A549 (cell line): ENCODE measurements at regions not wholly inside any gene's neighbourhood (a gene's known extent, or its start where the extent isn't known, plus 50 kb on each side); places are given as distances from the start of the nearest gene placed in this dataset.

Experiments
- ATAC-seq, 2 experiments: fragments of 200-7000 bp in 1 of 2; fragments of >200 bp in 1 of 2; cut with Nextera tagmentation in 1 of 2; cut with Tn5 transposase in 1 of 2; 3 replicates each; pipeline versions ENCODE4 v1.8.0 to v1.9.1; 2018 to 2020; ENCODE audit warnings: mild to moderate bottlenecking in 1 of 2, moderate library complexity in 1 of 2
- CTCF ChIA-PET: fragments of 300-600 bp; sonication (Branson Sonifier 250); formaldehyde crosslinking; extraction: SDS; loops from one replicate; lab custom pipeline; 2021; ENCODE audit warnings: antibody characterized with exemption, inconsistent platforms; lab: Yijun Ruan, JAX
- POLR2A ChIA-PET: fragments of 350-600 bp; formaldehyde crosslinking; extraction: SDS; loops from one replicate; lab custom pipeline; 2021; ENCODE audit warnings: antibody characterized with exemption, inconsistent platforms; lab: Yijun Ruan, JAX
- DNase-seq, 2 experiments: peaks; one replicate each; pipeline versions ENCODE4 v3.0.0 to v3.0.0-alpha.2; 2011 to 2016; ENCODE audit warnings: low read depth in 1 of 2, low spot score in 1 of 2
- FAIRE-seq: peaks from 2 replicates; lab custom pipeline; 2011; peaks lifted over from hg19 to GRCh38; lab: Jason Lieb, UNC
- H3K27ac ChIP-seq, 2 experiments: fragments of >200 bp; sonication (Bioruptor Twin); formaldehyde crosslinking; 3 replicates each; pipeline ENCODE4 v1.5.1; 2016 to 2017
- H3K4me1 ChIP-seq: fragments of >200 bp; sonication (Bioruptor Twin); formaldehyde crosslinking; 3 replicates; pipeline ENCODE4 v1.6.1; 2016
- H3K4me2 ChIP-seq: fragments of >200 bp; sonication (Bioruptor Twin); formaldehyde crosslinking; 3 replicates; pipeline ENCODE4 v1.6.1; 2016
- H3K4me3 ChIP-seq: fragments of >200 bp; sonication (Bioruptor Twin); formaldehyde crosslinking; 3 replicates; pipeline ENCODE4 v1.5.1; 2016
- H3K9me3 ChIP-seq: fragments of >200 bp; sonication (Bioruptor Twin); formaldehyde crosslinking; 3 replicates; pipeline ENCODE4 v1.6.1; 2016
- ATOH8 ChIP-seq: fragments of 250-450 bp; sonication (Bioruptor Pico); IDR thresholded peaks from 2 replicates; pipeline ENCODE4 v1.5.0; 2020; ENCODE audit warnings: low read depth, mild to moderate bottlenecking, moderate library complexity
- CBX2 ChIP-seq: fragments of 200-600 bp; sonication (generic); IDR thresholded peaks from 2 replicates; pipeline ENCODE4 v1.6.1; 2016; ENCODE audit warnings: low read depth, mild to moderate bottlenecking, borderline replicate concordance
- CBX8 ChIP-seq: fragments of 200-600 bp; sonication (generic); IDR thresholded peaks from 2 replicates; pipeline ENCODE4 v1.6.1; 2016
- CHD2 ChIP-seq: fragments of 150-350 bp; IDR thresholded peaks from 2 replicates; pipeline ENCODE4 v1.6.1; 2014; ENCODE audit warnings: low read length; ENCODE audit not compliant: partially characterized antibody
- CHD4 ChIP-seq: fragments of 200-600 bp; sonication (generic); IDR thresholded peaks from 2 replicates; pipeline ENCODE4 v1.6.1; 2016; ENCODE audit warnings: antibody characterized with exemption, mild to moderate bottlenecking, borderline replicate concordance
- EHF ChIP-seq: fragments of 250-450 bp; sonication (Bioruptor Pico); IDR thresholded peaks from 2 replicates; pipeline ENCODE4 v1.5.0; 2020; ENCODE audit warnings: mild to moderate bottlenecking
- FOSB ChIP-seq: fragments of 250-450 bp; sonication (Bioruptor Pico); IDR thresholded peaks from 2 replicates; pipeline ENCODE4 v1.5.0; 2020; ENCODE audit warnings: mild to moderate bottlenecking, moderate library complexity
- FOSL2 ChIP-seq, 2 experiments: fragments of 450-650 bp in 1 of 2; fragments of >200 bp in 1 of 2; sonication (Bioruptor Twin) in 1 of 2; formaldehyde crosslinking; IDR thresholded peaks; 2 replicates each; pipeline versions ENCODE4 v1.5.0 to v1.6.1; 2016 to 2020; ENCODE audit warnings: mild to moderate bottlenecking in 1 of 2, moderate library complexity in 1 of 2
- GATA3 ChIP-seq: IDR thresholded peaks from 2 replicates; pipeline ENCODE4 v1.6.1; 2012; ENCODE audit warnings: borderline replicate concordance
- HES2 ChIP-seq: fragments of >200 bp; sonication (Bioruptor Twin); formaldehyde crosslinking; IDR thresholded peaks from 2 replicates; pipeline ENCODE4 v1.6.1; 2016
- HOXB5 ChIP-seq: fragments of 250-450 bp; sonication (Bioruptor Pico); IDR thresholded peaks from 2 replicates; pipeline ENCODE4 v1.5.0; 2020; ENCODE audit warnings: mild to moderate bottlenecking, moderate library complexity
- JUNB ChIP-seq: fragments of >200 bp; sonication (Bioruptor Twin); formaldehyde crosslinking; IDR thresholded peaks from 2 replicates; pipeline ENCODE4 v1.6.1; 2016
- KDM5A ChIP-seq: fragments of 200-600 bp; sonication (generic); IDR thresholded peaks from 2 replicates; pipeline ENCODE4 v1.6.1; 2016; ENCODE audit warnings: antibody characterized with exemption, mild to moderate bottlenecking
- MAX ChIP-seq: IDR thresholded peaks from 2 replicates; pipeline ENCODE4 v1.6.1; 2012
- NR3C1 ChIP-seq: fragments of >200 bp; sonication (Bioruptor Twin); formaldehyde crosslinking; IDR thresholded peaks from 3 replicates; pipeline ENCODE4 v1.6.1; 2017
- RAD21 ChIP-seq, 2 experiments: fragments of >200 bp in 1 of 2; sonication (Bioruptor Twin) in 1 of 2; formaldehyde crosslinking in 1 of 2; IDR thresholded peaks in 1 of 2; conservative IDR thresholded peaks in 1 of 2; 2 replicates in 1 of 2; 3 replicates in 1 of 2; pipeline ENCODE4 v1.6.1; 2012 to 2018; ENCODE audit warnings: inconsistent platforms in 1 of 2
- RARB ChIP-seq: fragments of 250-450 bp; sonication (Bioruptor Pico); IDR thresholded peaks from 2 replicates; pipeline ENCODE4 v1.8.0; 2021; ENCODE audit warnings: mild to moderate bottlenecking, moderate library complexity
- REST ChIP-seq: fragments of 200-600 bp; sonication (generic); IDR thresholded peaks from 2 replicates; pipeline ENCODE4 v1.6.1; 2016; ENCODE audit warnings: antibody characterized with exemption, mild to moderate bottlenecking, moderate library complexity
- RFX5 ChIP-seq: fragments of 450-650 bp; IDR thresholded peaks from 2 replicates; pipeline ENCODE4 v1.7.1; 2014; ENCODE audit warnings: antibody characterized with exemption, mild to moderate bottlenecking, moderate library complexity
- SMC3 ChIP-seq: fragments of >200 bp; sonication (Bioruptor Twin); formaldehyde crosslinking; IDR thresholded peaks from 3 replicates; pipeline ENCODE4 v1.6.1; 2018; ENCODE audit warnings: inconsistent platforms
- SREBF2 ChIP-seq: fragments of 450-650 bp; IDR thresholded peaks from 2 replicates; pipeline ENCODE4 v1.6.1; 2014; ENCODE audit warnings: mild to moderate bottlenecking, moderate library complexity
- TFCP2L1 ChIP-seq: fragments of 250-450 bp; sonication (Bioruptor Pico); IDR thresholded peaks from 2 replicates; pipeline ENCODE4 v1.5.0; 2021; ENCODE audit warnings: mild to moderate bottlenecking
- TP53 ChIP-seq: fragments of 250-450 bp; sonication (Bioruptor Pico); IDR thresholded peaks from 2 replicates; pipeline ENCODE4 v1.5.0; 2021; ENCODE audit warnings: mild to moderate bottlenecking, moderate library complexity
- ZFP36 ChIP-seq: fragments of 450-650 bp; IDR thresholded peaks from 2 replicates; pipeline ENCODE4 v1.6.1; 2014; ENCODE audit warnings: borderline replicate concordance; ENCODE audit not compliant: partially characterized antibody
- ZSCAN20 ChIP-seq: fragments of 250-450 bp; sonication (Bioruptor Pico); IDR thresholded peaks from 2 replicates; pipeline ENCODE4 v1.8.0; 2022; ENCODE audit warnings: mild to moderate bottlenecking, moderate library complexity
- whole genome bisulfite sequencing: methylation state at CpG from one replicate; pipeline ENCODE4 v1.1.6; 2017; ENCODE audit errors: missing lambda C conversion rate; 5-methylcytosine and 5-hydroxymethylcytosine counted together

GRCh38 chr5:106940301-106940846 is 730.4 kb downstream of the EFNA5 start:
- CTCF ChIA-PET, result no interaction called here
- Histone ChIP-seq H3K27ac (peak overlapping the region; percentile 51 to 66; a peak in 5 of 6 replicates), H3K4me3 (no peak overlapping the region), H3K4me1 (peaks cover 17% of the 10 kb centered on the region), H3K4me2 (peak overlapping the region; percentile 54), H3K9me3 (no peaks in the 10 kb centered on the region)
- FAIRE-seq (no peak), ATAC-seq (peak; percentile 23 to 49; a peak in 3 of 6 replicates), DNase-seq (no peak)
- POLR2A ChIA-PET, result interaction anchor here (0.6 kb wide), 1 partner anchor 301 kb away, joined by 3 read pairs; no protein-coding TSS in a partner anchor
- TF ChIP-seq CBX2 (no peak), HES2 (no peak), HOXB5 (CRISPR knock-in tag) (no peak), REST (peak; percentile 68; the same call in 1 of the 2 replicates), JUNB (no peak), EHF (CRISPR knock-in tag) (no peak), SMC3 (no peak), SREBF2 (no peak)
- TF ChIP-seq, all 56 proteins: peak for 1
- WGBS, result 79% methylated on average over 8 of the region's 8 CpGs

GRCh38 chr5:106923409-106923808 is 747.3 kb downstream of the EFNA5 start:
- ChIA-PET POLR2A (no interaction called here), CTCF (no interaction called here)
- no peaks in the 10 kb centered on the region for H3K4me1 ChIP-seq
- no peak overlapping the region for H3K4me3 ChIP-seq
- H3K9me3 ChIP-seq, result no peaks in the 10 kb centered on the region
- H3K27ac ChIP-seq, result no peak overlapping the region
- ATAC-seq (no peak), DNase-seq (no peak), FAIRE-seq (no peak)
- H3K4me2 ChIP-seq, result no peak overlapping the region
- WGBS, result 97% methylated on average over 1 of the region's 1 CpG
- TF ChIP-seq FOSB (CRISPR knock-in tag) (no peak), RAD21 (conservative IDR thresholded peaks at IDR 0.05 in 1 of 2, IDR thresholded peaks at IDR 0.05 in 1 of 2) (no peak), ZFP36 (no peak)
- TF ChIP-seq, all 56 proteins: peak for 0

- no peaks in the 10 kb centered on the region for H3K4me1 ChIP-seq
- no peak overlapping the region for H3K4me3 ChIP-seq
- WGBS, result 70% methylated on average over 5 of the region's 5 CpGs
- CTCF ChIA-PET, result no interaction called here
- DNase-seq (no peak), ATAC-seq (no peak), FAIRE-seq (no peak)
- no peak overlapping the region for H3K27ac ChIP-seq
- no peak for TF ChIP-seq KDM5A
- TF ChIP-seq RARB (CRISPR knock-in tag), result no peak
- TF ChIP-seq TP53, result no peak
- TF ChIP-seq GATA3, result no peak
- no peak for TF ChIP-seq CBX8
- no peak for TF ChIP-seq CHD4
- TF ChIP-seq ATOH8 (CRISPR knock-in tag), result no peak
- TF ChIP-seq TFCP2L1, result no peak
- TF ChIP-seq SMC3, result no peak
- TF ChIP-seq MAX, result no peak
- no peak for TF ChIP-seq FOSL2 (IDR thresholded peaks at IDR 0.05)
- TF ChIP-seq FOSL2 (CRISPR knock-in tag; IDR thresholded peaks at IDR 0.05), result no peak
- TF ChIP-seq ZSCAN20 (CRISPR knock-in tag), result no peak
- TF ChIP-seq CHD2, result no peak
- no peak for TF ChIP-seq RFX5
- no peak for TF ChIP-seq HOXB5 (CRISPR knock-in tag)
- TF ChIP-seq NR3C1, result no peak
- TF ChIP-seq, all 56 proteins: peak for 0
- Histone ChIP-seq H3K4me2 (no peak overlapping the region), H3K9me3 (no peaks in the 10 kb centered on the region)
- POLR2A ChIA-PET, result no interaction called here
Measured at GRCh38 chr5:106921567-106921966, 749.2 kb downstream of the EFNA5 start.
